CMK (cell line): ENCODE measurements at regions not wholly inside any gene's neighbourhood (a gene's known extent, or its start where the extent isn't known, plus 50 kb on each side); places are given as distances from the start of the nearest gene placed in this dataset.

ENCODE experiments used
- DNase-seq: peaks from one replicate; pipeline ENCODE4 v3.0.0-alpha.2; 2010; ENCODE audit warnings: low read depth

- DNase-seq = no peak
Measured at GRCh38 chr4:38230821-38231563, 270.8 kb downstream of the PTTG2 start.

GRCh38 chr4:38231626-38232025 is 271.4 kb downstream of the PTTG2 start:
- DNase-seq = no peak

- no peak for DNase-seq
Measured at GRCh38 chr4:38232741-38233140, 272.5 kb downstream of the PTTG2 start.

- no peak for DNase-seq
Measured at GRCh38 chr4:38233727-38234480, 273.7 kb downstream of the PTTG2 start.

GRCh38 chr4:38235354-38235753 is 275.2 kb downstream of the PTTG2 start:
- no peak for DNase-seq

GRCh38 chr4:38236003-38236402 is 275.8 kb downstream of the PTTG2 start:
- DNase-seq = no peak

- DNase-seq = no peak
Measured at GRCh38 chr4:38236503-38236902, 276.3 kb downstream of the PTTG2 start.

GRCh38 chr4:38237139-38237538 is 276.9 kb downstream of the PTTG2 start:
- no peak for DNase-seq

- DNase-seq = no peak
Measured at GRCh38 chr4:38241541-38241940, 281.3 kb downstream of the PTTG2 start.

- DNase-seq = no peak
Measured at GRCh38 chr4:38242101-38242500, 281.9 kb downstream of the PTTG2 start.

- peak; percentile 14 for DNase-seq
Measured at GRCh38 chr4:38242822-38243387, 282.7 kb downstream of the PTTG2 start.

GRCh38 chr4:38243388-38244053 is 283.3 kb downstream of the PTTG2 start:
- no peak for DNase-seq

- no peak for DNase-seq
Measured at GRCh38 chr4:38254825-38255224, 294.6 kb downstream of the PTTG2 start.

- no peak for DNase-seq
Measured at GRCh38 chr4:38255572-38255971, 295.4 kb downstream of the PTTG2 start.

- no peak for DNase-seq
Measured at GRCh38 chr4:38266616-38267015, 306.4 kb downstream of the PTTG2 start.

GRCh38 chr4:38268108-38268820 is 308.1 kb downstream of the PTTG2 start:
- DNase-seq = no peak

GRCh38 chr4:38268837-38269236 is 308.6 kb downstream of the PTTG2 start:
- no peak for DNase-seq

GRCh38 chr4:38273407-38273806 is 313.2 kb downstream of the PTTG2 start:
- no peak for DNase-seq

- no peak for DNase-seq
Measured at GRCh38 chr4:38275331-38276100, 315.3 kb downstream of the PTTG2 start.

GRCh38 chr4:38278255-38278654 is 318.1 kb downstream of the PTTG2 start:
- no peak for DNase-seq

- no peak for DNase-seq
Measured at GRCh38 chr4:38279077-38279476, 318.9 kb downstream of the PTTG2 start.
